Activated B cell treated with CpG ODN at 0.5 μM for 24 hours (primary cell): ENCODE measurements at regions not wholly inside any gene's neighbourhood (a gene's known extent, or its start where the extent isn't known, plus 50 kb on each side); places are given as distances from the start of the nearest gene placed in this dataset.
"Not testable (repeated sequence)": the region's sequence is repeated elsewhere in the genome, so short reads cannot be mapped to it uniquely, and the experiment has no call there.

Experiments used
- ATAC-seq: fragments of 200-7000 bp; cut with Tn5 transposase; one replicate; pipeline ENCODE4 v1.10.0; 2021; ENCODE audit warnings: low read depth, mild to moderate bottlenecking, moderate library complexity
- CTCF ChIA-PET: fragments of 350-600 bp; sonication (Branson Sonifier 250); formaldehyde crosslinking; loops from one replicate; lab custom pipeline; 2021; ENCODE audit warnings: antibody characterized with exemption; lab: Charles Lee
- POLR2A ChIA-PET: fragments of 350-600 bp; sonication (Branson Sonifier 250); formaldehyde crosslinking; loops from one replicate; lab custom pipeline; 2021; ENCODE audit warnings: antibody characterized with exemption; lab: Charles Lee
- DNase-seq: peaks from one replicate; pipeline ENCODE4 v3.0.0; 2022
- H3K27ac Mint-ChIP-seq: one replicate; pipeline ENCODE4 v1.8.0; 2020; ENCODE audit warnings: mixed read lengths
- H3K27me3 Mint-ChIP-seq: one replicate; pipeline ENCODE4 v1.8.0; 2021; ENCODE audit warnings: mixed read lengths
- H3K36me3 Mint-ChIP-seq: one replicate; pipeline ENCODE4 v1.8.0; 2021; ENCODE audit warnings: low read depth, mixed read lengths
- H3K4me1 Mint-ChIP-seq: one replicate; pipeline ENCODE4 v1.8.0; 2021; ENCODE audit warnings: mixed read lengths
- H3K4me3 Mint-ChIP-seq: one replicate; pipeline ENCODE4 v1.8.0; 2020; ENCODE audit warnings: mild to moderate bottlenecking, mixed read lengths
- H3K9me3 Mint-ChIP-seq: one replicate; pipeline ENCODE4 v1.8.0; 2020; ENCODE audit warnings: mixed read lengths
- CTCF ChIP-seq: fragments of 200-600 bp; IDR thresholded peaks from one replicate; pipeline ENCODE4 v1.8.0; 2022; ENCODE audit warnings: antibody characterized with exemption, mild to moderate bottlenecking
- intact Hi-C: fragments of 100-400 bp; cut with micrococcal nuclease; formaldehyde crosslinking; loops from one replicate; pipeline ENCODE4 v1.15.1; 2024

DNA sequence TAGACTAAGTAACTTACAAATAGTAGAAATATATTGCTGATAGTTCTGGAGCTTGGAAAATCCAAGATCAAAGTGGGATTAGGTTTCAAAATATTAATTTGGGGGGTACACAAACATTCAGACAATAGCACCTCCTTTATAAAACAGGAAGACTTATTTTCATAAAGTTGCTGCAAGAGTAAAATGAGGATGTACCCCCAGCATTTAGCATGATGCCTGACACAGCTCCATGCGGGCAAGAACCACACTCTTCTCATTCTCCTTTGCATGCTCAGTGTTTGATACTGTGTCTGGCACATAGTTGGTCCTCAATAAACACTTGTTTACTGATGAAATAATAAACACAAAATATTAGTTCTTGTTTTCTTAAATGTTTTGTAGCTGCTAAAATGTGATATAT, 332.9 kb downstream of the TFAP2A start:
- ChIA-PET CTCF (no interaction called here), POLR2A (no interaction called here)
- DNase-seq (no peak), ATAC-seq (no peak)
- no peaks in the 10 kb centered on the region for H3K4me1 Mint-ChIP-seq
- TF ChIP-seq CTCF: no peak
- H3K4me3 Mint-ChIP-seq: no peak overlapping the region
- intact Hi-C loops: no loop called here
- no peak overlapping the region for H3K27ac Mint-ChIP-seq
- H3K36me3 Mint-ChIP-seq: no peaks in the 10 kb centered on the region
- H3K27me3 Mint-ChIP-seq: no peaks in the 10 kb centered on the region
- no peaks in the 10 kb centered on the region for H3K9me3 Mint-ChIP-seq

DNA sequence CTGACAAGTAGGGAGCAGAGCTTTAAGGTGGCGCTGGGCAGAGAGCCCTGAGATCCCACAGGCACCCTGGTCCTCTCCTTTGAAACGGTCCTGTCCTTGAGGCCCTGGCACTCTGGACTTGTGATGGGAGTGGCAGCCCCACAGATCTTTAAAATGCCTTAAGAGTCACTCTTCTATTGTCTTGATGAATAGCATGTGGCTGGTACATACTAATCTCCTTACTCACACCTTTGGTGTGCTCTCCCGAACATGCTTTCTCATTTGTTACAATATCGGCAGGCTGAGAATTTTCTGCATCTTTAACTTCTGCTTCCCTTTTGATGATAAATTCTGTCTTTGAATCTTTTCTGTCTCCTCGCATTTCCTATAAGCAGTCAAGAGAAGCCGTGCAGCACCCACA, 333.8 kb downstream of the TFAP2A start:
- ChIA-PET POLR2A (interaction anchor here (0.6 kb wide), 1 partner anchor 316 kb away, joined by 3 read pairs; no protein-coding TSS in a partner anchor), CTCF (no interaction called here)
- no peaks in the 10 kb centered on the region for H3K27me3 Mint-ChIP-seq
- TF ChIP-seq CTCF: no peak
- intact Hi-C loops: no loop called here
- ATAC-seq (no peak), DNase-seq (no peak)
- no peaks in the 10 kb centered on the region for H3K4me1 Mint-ChIP-seq
- H3K4me3 Mint-ChIP-seq: no peak overlapping the region
- no peak overlapping the region for H3K27ac Mint-ChIP-seq
- H3K36me3 Mint-ChIP-seq: no peaks in the 10 kb centered on the region
- no peaks in the 10 kb centered on the region for H3K9me3 Mint-ChIP-seq

- TF ChIP-seq CTCF: no peak
- CTCF ChIA-PET: no interaction called here
- no peaks in the 10 kb centered on the region for H3K9me3 Mint-ChIP-seq
- no peaks in the 10 kb centered on the region for H3K36me3 Mint-ChIP-seq
- intact Hi-C loops: no loop called here
- H3K27me3 Mint-ChIP-seq: no peaks in the 10 kb centered on the region
- no peak for ATAC-seq
- no peaks in the 10 kb centered on the region for H3K4me1 Mint-ChIP-seq
- POLR2A ChIA-PET: no interaction called here
- no peak for DNase-seq
- no peak overlapping the region for H3K27ac Mint-ChIP-seq
- no peak overlapping the region for H3K4me3 Mint-ChIP-seq
These were observed 334.3 kb downstream of the TFAP2A start for GRCh38 chr6:10080561-10080960.

DNA sequence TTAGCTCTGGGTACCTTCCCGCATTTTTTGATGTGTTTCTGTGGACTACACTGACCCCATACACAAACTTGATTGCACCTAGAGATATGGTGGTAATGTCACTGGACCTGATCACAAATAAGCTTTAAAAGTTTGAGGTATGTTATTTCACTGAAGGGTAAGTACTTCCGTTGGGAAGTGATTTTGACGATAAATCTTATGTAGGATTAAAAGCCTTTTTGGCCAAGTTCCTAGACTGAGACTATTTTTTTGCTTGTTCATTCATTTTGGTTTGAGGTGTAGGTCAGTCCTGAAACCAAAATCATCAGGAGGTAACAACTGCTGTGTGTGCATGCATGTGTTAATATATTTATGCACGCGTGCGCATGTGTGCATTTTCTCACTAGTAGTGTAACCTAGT, 336.3 kb downstream of the TFAP2A start:
- Mint-ChIP-seq H3K27ac (no peak overlapping the region), H3K4me3 (no peak overlapping the region), H3K4me1 (no peaks in the 10 kb centered on the region), H3K27me3 (no peaks in the 10 kb centered on the region), H3K36me3 (no peaks in the 10 kb centered on the region), H3K9me3 (peaks cover 2% of the 10 kb centered on the region)
- TF ChIP-seq CTCF: no peak
- ChIA-PET CTCF (no interaction called here), POLR2A (no interaction called here)
- DNase-seq: no peak
- ATAC-seq: no peak
- intact Hi-C loops: no loop called here

- H3K9me3 Mint-ChIP-seq, POLR2A ChIA-PET, H3K36me3 Mint-ChIP-seq, ATAC-seq, H3K4me1 Mint-ChIP-seq, H3K27me3 Mint-ChIP-seq, intact Hi-C loops, H3K4me3 Mint-ChIP-seq, DNase-seq, CTCF ChIA-PET, H3K27ac Mint-ChIP-seq: not testable (repeated sequence)
These were observed 340.1 kb downstream of the TFAP2A start for GRCh38 chr6:10074726-10075125.

DNA sequence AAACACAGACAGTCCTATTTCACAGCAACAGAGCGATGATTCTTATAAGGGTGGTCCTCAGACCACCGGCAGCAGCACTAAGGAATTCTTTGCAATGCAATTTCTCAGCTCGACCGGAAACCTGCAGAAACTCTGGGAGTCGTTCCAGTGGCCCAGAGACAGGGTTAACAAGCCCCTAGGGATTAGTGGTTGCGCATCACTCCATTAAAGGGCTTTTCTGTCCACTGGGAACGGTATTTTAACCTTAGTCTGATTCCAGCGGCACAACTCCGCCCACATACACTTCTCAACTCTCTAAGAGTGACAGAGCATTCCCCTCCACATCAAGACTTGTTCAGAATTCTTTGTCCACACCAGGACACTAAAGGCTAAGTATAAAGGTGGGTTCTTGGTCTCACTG, 341.5 kb downstream of the TFAP2A start:
- H3K27ac Mint-ChIP-seq: no peak overlapping the region

More for the DNA sequence above, 341.5 kb downstream of the TFAP2A start:
- H3K9me3 Mint-ChIP-seq: peaks cover 2% of the 10 kb centered on the region
- CTCF ChIA-PET: no interaction called here
- H3K36me3 Mint-ChIP-seq: no peaks in the 10 kb centered on the region
- ATAC-seq (no peak), DNase-seq (no peak)
- no peaks in the 10 kb centered on the region for H3K27me3 Mint-ChIP-seq
- no peak overlapping the region for H3K4me3 Mint-ChIP-seq
- TF ChIP-seq CTCF: no peak
- POLR2A ChIA-PET: no interaction called here
- intact Hi-C loops: no loop called here
- H3K4me1 Mint-ChIP-seq: no peaks in the 10 kb centered on the region
